LHCN-M2 (cell line): ENCODE measurements at regions not wholly inside any gene's neighbourhood (a gene's known extent, or its start where the extent isn't known, plus 50 kb on each side); places are given as distances from the start of the nearest gene placed in this dataset.

ENCODE experiments used
- DNase-seq: peaks from one replicate; pipeline ENCODE4 v3.0.0-alpha.2; 2012; ENCODE audit warnings: low read depth

DNA sequence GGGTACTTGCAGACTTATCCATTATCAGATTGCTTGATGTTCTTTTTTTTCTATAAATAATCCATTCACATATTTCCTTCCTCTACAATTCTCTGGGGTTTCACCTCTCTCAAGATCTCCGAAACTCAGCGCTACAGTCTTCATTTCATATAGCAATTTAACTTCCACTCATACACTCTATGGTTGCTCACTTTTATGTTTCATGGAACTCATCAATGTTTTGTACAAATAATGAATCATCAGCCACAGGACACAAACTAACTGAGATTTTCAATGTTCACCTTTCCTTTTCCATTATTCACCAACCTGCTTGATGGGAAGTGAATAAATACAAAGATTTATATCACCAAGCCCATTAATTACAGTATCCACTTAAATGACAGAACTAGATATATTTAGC lies 534.7 kb downstream of the LRFN5 start:
- no peak for DNase-seq

DNA sequence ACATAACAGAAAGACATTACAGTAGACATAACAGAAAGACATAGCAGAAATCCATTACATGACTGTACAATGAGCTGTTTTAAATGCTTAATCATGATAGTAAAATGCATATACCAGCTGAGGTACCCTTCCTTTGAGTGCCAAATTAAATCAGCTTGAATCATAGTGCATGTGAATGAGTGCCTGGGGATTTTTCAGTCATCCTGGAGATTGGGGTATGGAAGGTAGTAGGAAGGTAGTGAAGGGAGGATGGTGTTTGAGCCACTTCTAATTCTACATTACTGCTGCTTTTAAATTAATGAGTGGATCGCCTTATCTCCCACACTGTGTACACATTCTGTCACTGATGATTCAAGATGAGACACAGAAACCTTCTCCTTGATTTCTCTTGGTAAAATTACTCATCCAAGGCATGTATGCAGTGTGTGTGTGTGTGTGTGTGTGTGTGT lies 534.2 kb downstream of the LRFN5 start:
- peak; percentile 84 for DNase-seq

DNA sequence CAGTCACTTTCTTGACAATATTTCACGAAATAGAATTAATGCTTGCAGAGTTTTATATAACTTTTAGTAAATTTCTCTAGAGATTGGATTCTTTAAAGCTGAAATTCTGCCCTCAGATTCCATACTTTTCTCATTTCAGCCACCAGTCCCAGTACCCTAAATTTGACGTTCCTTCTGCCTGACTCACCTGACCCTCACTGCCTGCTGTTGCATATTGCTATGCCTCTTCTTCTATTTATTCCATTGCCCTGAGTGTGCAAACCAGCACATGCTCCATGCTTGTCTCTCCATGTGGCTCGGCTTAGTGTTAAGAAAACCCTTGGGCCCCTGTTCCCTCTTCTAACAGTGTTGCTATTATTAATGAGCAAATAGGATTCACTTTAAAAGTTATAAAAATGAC lies 533.3 kb downstream of the LRFN5 start:
- DNase-seq, result peak; percentile 54

DNA sequence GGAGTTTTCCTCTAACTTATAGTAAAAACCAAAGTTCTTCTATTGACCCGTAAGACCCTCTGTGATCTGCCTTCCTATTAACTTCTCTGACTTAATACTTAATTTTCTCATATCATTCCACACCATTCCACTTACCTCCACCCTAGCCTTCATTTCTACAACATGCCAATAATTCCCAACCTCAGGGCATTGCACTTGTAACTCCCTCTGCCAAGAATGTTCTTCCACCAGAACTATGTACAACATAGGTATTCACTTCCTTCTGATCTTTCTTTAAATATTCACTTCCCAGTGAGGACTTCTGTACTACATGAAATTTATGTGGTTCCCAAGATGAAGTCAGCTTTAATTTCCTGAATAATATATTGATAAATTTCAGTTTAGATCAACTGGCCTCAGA lies 531.7 kb downstream of the LRFN5 start:
- DNase-seq, result no peak

DNA sequence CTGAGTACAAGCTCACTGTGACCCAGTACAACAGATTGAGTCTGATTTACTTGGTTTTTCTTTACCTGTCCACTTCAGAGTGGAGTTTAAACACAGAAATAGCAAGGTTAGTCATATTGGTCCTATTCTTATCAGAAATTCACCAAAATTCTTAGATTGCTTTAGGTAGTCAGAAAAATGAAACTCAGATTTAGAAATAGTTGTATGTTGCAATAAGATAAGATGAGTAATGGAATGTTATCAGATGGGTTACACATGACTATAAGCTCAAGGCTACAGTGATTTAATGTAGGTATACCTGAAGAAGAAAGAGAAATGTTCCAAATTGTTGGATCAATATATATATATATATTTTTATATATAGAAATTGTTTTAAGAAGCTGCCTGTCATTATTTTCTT lies 524.1 kb downstream of the LRFN5 start:
- no peak for DNase-seq

DNA sequence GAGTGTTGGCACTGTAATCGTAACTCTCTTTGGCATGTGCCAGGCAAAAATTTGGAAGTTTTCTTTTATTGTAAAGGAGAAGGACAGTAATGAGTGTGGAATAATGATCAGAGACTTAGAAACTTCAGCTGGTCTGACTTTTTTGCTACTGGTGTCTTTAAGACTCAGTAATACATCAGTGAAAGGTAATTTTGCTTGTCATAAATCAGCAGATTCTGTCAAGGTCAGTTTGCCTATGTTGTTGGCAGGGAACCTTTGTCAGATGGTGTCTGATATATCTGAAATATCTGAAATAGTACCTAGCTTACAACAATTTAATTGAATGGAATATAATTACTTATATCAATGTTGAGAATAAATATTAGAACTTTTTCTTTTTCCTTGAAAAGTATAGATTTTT lies 516.9 kb downstream of the LRFN5 start:
- no peak for DNase-seq

DNA sequence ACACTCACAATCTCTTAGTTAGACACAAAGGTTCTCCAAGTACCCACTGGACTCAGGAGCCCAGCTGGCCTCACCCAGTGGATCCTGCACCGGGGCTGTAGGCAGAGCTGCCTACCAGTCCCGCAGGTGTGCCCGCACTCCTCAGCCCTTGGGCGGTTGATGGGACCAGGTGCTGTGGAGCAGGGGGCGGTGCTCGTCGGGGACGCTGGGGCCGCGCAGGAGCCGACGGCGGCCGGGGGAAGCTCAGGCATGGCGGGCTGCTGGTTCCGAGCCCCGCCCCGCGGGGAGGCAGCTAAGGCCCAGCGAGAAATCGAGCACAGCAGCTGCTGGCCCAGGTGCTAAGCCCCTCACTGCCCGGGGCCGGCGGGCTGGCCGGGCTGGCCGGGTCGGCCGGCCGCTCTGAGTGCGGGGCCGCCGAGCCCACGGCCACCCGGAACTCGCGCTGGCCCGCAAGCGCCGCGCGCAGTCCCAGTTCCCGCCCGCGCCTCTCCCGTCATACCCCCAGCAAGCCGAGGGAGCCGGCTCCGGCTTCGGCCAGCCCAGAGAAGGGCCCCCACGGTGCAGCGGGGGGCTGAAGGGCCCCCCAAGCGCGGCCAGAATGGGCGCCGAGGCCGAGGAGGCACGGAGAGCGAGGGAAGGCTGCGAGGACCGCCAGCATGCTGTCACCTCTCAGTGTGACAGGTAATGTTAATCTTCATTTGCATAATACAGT lies 506.8 kb downstream of the LRFN5 start:
- no peak for DNase-seq

DNA sequence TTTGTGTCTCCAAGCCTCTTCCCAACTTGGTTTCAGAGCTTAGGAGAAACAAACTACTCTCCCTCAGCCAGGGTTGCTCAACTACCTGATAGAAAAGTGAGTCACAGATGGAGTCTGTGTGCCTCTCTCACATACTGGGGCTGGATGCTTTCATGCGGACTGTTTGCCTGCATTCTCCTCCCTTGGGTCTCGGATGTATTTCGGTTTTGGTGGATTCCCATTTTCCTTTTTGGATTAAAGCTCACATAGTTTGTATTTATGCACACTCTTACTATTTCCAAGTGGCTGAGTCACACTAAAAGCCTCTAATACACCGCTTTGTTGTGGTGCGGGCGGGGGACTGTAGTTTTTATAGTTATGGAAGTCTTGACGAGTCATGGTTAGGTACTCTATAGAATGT lies 505.4 kb downstream of the LRFN5 start:
- DNase-seq, result peak; percentile 13

DNA sequence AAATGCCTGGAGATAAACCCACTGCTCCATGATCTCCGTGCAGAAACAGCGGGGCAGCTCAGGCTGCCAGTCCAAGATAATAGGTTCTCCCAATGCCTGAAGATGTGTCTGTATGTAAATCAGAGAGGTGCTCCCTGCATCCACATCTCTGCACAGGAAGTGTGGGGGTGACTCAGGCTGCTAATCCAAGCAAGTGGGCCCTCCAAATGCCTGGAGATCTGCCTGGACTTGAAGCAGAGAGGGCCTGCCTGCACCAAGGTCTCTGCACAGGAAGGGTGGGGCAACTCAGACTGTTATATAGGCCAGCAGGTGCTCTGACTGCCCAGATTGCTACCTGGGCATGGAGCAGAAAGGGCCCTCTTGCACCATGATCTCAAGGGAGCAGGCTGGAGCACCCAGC lies 504.7 kb downstream of the LRFN5 start:
- DNase-seq, result no peak

DNA sequence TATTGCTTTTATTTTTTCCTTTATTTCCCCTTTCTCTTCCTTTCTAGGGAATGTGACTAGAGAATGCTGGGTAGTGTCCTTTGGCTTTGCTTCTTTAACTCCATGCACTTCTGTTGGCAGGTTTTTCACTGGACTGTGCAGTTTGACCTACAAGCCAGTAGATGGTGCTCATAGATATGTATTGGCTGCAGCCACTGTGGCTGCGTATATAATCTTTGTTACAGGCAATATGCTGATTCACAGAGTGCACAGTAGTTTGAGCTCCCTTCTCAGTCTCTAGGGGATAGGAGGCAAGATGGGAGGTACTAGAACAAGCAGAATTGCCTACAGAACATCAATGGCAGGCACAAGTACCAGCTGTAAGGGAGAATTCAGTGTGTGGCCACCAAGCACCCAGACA lies 503.5 kb downstream of the LRFN5 start:
- peak; percentile 84 for DNase-seq

DNA sequence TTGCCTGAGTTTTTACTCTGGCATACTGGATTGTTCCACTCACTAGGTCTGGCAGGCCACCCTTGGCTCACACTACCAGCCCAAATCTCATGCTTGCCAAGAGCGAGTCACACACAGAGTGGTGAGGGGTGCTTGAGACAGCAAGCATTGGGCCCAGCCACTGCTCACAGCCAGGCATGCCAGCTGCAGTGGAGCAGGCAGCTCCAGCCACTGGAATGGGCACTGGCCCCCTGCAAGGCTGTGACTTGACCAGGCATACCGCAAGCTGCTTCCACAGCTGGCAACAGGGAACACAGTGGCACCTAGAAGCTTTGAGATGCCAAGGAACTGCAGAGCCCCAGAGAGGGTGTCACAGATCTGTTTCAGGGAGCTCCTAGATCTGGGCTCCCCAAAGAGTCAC lies 488.5 kb downstream of the LRFN5 start:
- DNase-seq, result no peak

DNA sequence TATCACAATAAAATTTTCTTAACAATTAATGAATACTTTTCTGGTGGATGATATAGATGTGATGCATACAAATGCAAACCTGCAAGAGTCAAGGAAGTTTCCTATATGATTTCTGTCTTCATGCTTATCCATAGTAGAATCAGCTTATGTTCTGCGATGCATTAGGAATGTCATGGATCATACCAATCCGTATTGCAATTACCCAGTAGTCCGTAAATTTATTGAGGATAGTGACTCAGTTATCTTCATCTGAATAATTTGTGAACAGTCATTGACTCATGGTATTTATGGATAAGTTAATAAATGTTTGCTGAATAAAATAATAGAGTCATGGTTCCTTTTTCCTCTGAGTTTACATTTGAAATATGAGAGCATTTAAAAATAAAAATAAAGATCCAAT lies 483.4 kb downstream of the LRFN5 start:
- DNase-seq, result no peak

DNA sequence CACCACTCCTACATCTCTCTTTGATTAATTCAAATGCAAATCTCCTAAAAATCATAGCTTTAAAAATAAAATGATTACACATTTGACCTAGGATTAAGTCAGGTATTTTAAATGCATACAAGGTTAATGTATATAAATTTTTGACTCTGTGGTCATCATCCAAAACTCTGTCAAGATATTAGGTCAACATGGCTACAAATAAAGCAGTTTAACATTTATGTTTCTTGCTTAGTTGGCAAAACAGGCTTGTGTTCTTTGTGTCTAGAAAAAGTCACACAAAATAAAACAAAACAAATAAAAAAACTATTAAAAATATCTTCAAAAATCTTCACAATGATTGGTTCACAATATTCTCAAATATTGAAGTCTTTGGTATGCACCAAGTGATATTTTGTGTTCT lies 473.2 kb downstream of the LRFN5 start:
- no peak for DNase-seq

DNA sequence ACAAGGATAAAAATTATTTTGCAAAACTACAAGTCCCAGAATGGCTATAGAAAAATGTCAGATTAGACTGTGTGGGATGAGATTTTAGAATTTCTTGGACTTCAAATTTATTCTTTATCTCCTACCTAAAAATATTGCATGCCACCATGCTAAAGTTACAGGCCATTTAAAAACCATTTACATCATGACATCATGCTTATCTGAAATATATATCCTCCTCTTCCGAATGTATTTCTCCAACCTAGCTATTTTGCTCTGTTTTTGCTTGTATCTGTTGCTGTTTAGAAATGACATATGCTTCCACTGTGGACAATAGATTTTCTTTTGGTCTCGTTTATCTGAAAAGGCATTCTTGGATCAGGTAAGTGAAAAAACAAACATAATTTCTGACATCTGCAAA lies 471.7 kb downstream of the LRFN5 start:
- DNase-seq, result no peak

DNA sequence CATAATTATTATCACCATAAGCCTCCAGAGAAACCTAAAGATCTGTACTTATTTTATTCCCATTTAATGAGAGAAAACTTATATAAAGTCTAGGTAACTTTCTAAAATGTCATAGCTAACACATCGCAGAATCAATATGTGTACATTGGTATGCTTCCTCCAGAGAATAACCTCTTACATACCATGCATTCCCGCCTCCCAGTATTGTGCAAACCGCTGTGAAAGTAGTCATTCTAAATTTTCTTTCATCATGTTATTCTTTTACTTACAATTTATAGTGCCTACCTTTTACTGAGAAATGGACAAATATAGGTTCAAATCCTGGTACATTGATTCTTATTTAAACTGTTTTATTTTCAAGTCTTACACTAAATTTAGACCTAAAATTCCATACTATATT lies 463.4 kb downstream of the LRFN5 start:
- DNase-seq, result no peak

DNA sequence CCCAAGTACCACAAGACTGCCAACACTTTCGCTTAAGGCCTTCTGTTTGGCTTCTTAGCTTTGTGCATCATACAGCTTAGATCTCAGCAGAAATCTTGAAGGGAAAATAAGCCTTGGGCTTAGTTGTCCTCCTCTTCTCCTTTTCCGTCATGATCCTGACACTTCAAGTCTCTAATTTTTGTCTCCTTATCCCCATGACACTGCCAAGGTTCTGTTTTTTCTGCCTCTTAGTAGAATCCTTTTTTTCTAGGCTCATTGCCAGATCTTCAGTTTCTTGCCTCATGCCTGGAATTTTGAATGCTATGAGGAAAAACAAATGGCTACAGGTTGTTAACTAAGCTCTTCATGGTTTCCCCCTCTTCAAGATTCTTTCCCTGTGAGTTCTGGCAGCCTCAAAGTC lies 450.4 kb downstream of the LRFN5 start:
- DNase-seq, result no peak

DNA sequence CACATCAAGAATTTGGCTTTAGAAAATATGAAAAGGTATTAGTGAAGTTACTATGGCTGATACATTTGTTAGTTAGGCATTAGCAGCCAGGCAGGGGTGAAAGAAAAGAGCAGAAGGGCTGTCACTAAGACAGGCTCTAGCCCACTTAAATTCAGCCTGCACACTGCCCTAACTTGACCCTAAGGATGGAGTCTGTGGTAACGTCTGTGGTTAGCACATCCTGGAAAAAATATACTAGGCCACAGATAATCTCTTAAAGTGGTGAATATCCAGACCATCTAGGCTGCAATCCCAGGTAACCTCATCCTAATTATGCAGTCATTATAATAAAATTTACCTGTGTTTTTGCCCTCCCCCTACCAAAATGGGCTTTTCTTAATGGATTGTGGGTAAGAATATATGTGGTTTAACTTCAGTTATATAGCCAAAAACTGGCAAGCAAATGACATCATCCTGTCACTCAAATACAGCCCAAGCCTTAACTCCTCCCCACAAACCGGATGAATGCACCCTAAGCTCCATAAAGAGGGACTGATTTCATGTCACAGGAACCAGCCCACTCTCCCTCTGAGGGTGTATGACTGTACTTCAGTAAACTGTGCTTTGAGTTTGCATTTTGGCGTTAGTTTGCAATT lies 440.9 kb downstream of the LRFN5 start:
- no peak for DNase-seq

DNA sequence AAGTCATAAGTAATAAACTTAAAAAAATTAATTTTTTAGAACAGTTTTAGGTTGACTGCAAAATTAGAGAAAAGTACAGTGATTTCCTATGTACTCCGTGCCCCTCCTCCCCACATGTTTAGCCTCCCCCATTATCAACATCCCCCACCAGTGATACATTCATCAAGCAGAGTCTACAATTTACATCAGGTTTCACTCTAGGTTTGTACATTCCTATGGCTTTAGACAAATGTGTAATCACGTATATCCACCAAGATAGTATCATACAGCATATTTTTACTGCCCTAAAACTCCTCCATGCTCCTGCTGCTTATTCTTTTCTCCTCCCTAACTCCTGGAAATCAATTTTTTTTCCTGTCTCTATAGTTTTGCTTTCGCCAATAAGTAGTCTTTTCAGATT lies 438.7 kb downstream of the LRFN5 start:
- DNase-seq, result no peak

DNA sequence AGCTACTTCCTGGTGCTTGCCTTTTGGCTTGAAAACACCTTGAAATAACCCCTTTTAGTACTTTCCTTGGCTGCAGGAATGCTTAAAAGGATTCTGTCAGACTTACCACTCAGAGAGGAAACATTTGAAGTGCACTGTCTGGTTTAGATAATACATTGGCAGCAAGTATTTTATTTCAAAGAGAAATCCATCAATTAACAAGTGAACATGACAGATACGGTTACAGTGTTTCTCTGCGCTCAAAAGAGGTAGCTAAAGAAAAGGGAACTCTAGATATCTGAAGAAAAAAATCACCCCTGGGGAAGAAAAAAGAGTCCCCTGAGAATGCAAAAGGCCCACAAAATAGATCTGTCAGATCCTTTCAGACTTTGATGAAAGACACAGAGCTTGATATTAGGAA lies 421.9 kb downstream of the LRFN5 start:
- DNase-seq, result no peak

DNA sequence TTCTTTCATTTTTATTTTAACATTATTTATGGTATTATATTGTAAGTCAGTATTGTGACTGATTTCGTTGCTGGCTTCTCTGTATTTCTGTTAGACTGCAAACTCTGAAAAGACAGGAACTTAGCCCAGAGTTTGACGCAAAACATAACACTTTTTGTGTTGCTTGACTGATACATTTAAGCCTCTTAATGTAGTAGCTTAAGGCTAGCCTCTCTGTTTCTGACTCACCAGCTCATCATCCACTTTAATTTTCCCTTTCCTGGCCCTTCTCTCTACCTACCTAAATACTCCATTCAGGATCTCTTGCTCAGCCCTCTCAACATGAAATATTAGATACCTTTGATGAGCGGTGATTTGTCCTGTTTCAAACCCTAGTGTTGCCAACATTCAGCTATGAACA lies 420.6 kb downstream of the LRFN5 start:
- DNase-seq, result no peak

DNA sequence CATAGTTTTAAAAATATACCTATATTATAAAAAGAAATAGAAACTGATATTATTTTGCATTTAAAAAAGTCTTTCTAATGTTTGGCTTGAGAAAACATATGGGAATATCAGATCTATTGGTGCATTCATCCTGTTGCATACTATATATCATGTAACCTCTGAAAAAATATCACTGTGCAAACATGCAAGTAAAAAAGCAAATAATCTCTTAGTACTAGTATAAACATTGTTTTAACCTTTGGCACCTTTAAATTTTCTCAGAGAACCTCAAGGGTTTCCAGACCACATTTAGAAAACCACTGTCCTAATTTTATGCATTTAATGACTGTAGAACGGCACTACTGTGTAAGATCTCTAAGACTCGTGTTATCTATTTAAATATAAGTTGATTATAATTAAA lies 416.8 kb downstream of the LRFN5 start:
- DNase-seq, result no peak

DNA sequence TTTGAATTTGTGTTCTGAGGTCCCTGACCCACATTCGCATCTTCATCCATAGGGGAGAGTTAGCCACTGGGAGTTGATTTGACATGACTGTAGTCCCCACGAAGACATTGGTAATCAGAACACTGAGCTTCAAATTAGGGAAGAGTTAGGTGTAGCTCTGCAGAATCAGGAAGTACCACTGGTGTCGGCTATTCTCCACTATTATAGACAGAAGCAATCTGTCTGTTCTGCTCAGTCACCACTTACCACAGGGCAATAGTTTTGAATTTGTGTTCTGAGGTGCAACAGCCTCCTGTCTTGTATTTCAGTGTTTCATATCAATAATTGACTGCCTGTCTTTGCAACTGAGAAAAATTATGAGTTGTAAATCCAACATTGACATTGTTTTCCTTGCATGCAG lies 407.6 kb downstream of the LRFN5 start:
- DNase-seq, result no peak

DNA sequence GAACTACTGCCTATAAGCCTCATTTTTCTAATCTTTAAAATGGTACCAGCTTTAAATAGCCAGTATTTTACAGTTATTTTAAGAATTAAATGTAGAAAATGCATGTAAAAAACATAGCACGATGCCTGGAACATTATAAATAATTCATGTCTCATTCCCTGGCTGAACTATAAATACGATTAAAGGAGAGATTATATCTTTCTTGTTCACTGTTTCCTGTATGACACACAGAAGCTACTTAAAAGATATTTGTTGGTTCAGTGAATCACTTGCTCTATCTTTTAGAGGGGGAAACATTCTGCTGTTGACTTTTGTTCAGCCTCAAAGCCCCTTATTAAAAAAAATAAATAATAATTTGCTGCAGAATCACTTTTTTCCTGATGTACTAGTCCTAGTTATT lies 406.9 kb downstream of the LRFN5 start:
- DNase-seq, result no peak

DNA sequence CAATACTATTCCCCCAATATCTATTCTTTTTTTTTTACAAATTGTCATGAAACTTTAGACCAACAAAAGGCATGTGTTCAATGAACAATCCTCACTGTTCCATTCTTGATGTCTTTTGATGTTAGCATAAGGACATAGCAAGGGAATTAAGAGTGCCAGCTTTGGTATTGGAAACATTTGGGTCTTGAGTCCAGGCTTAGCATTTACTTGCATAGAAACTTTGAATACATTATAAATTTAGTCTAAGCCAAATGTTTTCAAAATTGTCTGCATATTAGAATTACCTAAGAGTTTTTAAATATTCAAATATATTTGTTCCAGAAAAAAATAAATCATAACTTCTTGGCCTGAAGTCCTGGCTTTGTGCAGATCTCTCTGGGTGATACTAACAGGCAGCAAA lies 406.5 kb downstream of the LRFN5 start:
- no peak for DNase-seq
